Kidney capillary endothelial cell (primary cell): ENCODE measurements at regions not wholly inside any gene's neighbourhood (a gene's known extent, or its start where the extent isn't known, plus 50 kb on each side); places are given as distances from the start of the nearest gene placed in this dataset.
"Not testable (repeated sequence)": the region's sequence is repeated elsewhere in the genome, so short reads cannot be mapped to it uniquely, and the experiment has no call there.

ENCODE experiments used
- DNase-seq: peaks from one replicate; pipeline ENCODE4 v3.0.0-alpha.2; 2018; ENCODE audit warnings: low spot score

DNA sequence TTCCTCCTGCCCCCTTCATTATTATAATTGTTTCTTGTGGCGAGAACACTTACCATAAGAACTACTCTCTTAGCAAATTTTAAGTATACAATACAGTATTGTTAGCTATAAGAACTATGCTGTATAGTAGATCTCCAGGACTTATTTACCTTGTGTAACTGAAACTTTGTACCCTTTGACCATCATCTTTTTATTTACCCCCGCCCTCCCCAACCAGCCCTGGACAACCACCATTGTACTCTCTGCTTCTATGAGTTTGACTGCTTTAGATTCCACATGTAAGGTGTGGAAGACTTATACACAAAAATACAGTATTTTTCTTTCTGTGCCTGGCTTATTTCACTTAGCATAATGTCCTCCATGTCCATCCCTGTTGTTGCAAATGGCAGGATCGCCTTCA is 161.1 kb downstream of the PHF8 start:
- DNase-seq, result no peak

DNA sequence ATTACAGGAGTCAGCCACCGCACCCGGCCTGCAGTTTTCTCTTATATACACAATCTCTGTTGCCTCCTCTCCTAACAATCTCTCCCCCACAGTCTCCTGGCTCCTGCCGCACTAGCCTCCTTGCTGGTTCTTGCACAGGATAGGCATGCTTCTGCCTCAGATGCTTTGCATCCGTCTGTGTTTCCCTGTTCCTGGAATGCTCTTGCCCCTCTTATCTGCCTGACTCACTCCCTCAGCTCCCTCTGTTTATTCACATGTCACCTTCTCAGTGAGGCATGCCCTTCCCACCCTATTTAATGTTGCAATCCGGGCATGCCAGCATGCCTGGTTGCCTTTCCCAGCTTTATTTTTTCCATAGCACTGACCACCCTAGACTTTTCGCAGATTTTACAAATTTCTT is 161.9 kb downstream of the PHF8 start:
- no peak for DNase-seq

DNA sequence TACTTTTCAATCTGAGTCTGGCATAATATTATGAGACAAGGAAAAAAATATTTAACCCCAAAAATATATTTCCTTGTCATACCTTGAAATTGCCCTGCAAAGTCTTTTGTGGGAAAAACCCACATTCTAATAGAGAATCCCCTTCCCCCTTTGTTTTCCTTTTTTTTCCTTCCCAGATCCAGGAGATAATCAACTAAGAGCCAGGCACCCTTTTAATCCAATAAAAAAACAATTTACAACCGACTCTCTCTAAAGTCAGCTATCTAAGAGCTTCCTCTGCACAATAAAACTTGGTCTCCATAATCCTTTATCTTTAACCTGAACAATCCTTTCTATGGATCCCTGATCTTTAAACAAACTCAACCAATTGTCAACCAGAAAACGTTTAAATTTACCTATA is 163.5 kb downstream of the PHF8 start:
- not testable (repeated sequence) for DNase-seq

DNA sequence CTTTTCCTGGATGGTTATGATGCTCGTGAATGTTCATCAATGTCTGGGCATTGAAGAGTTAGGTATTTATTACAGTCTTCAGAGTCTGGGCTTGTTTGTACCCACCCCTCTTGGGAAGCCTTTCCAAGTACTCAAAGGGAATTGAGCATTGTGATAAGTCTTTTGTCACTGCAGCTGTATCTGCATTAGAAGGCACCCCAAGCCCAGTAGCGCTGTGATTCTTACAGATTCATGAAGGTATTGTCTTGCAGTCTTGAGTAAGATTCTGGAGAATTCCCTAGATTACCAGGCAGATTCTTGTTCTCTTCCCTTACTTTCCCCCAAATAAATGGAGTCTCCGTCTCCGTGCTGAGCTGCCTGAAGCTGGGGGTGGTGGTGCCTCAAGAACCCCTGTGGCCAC is 173.4 kb upstream of the HUWE1 start:
- no peak for DNase-seq

DNA sequence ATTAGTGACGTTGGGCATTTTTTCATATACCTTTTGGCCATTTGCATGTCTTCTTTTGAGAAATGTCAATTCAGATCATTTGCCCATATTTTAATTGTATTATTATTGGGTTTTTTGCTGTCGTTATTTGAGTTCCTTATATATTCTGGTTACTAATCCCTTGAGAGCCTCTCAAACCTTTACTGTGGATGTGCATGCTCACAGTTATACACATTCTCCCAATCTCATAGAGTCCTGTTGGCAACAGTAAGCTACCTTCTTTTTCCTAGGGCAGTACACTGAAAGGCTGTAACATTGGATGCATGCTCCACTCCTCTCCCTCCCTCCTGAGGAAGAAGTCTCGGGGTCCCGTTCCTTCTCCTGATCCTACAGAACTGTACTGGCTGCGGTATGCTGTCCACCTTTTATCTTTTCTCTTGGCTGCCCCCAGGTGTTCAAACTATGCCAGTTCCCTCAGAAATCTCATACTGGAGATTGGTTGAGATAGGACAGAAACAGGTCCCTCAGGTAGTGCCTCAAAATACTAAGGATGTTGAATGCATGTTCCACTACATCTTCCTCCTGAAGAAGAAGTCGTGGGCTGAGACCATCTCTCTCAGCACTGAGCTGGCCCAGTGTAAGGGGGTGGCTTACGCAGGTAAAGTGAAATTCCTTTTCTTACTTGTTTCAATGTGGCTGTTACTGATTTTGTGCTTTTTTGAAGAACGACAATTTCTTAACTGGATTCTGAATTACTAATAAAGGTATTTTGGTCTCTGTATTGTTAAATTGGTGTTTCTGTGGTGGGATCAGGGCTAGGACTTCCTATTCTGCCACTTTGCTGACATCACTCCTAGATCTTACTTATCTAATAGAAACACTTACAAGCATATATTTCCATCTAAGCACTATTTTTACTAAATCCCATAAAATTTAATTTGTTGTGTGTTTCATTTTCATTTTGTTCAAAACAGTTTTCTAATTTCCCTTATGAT is 145.4 kb upstream of the HUWE1 start:
- DNase-seq, result peak; percentile 23

DNA sequence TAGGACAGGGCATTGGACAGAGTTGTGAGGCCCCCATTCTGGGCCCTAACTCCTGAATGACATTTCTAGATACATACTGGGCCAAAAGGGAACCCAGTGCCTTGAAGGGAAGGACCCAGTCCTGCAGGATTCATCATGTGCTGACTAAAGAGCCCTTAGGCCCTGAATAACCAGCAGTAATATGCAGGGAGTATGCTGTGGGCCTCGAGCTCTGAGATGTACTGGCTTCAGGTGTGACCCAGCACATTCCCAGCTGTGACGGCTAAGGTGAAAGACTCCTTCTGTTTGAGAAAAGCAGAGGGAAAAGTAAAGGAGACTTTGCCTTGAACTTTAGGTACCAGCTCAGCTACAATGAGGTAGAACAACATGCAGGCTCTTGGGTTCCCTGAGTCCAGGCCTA is 138.2 kb upstream of the HUWE1 start:
- no peak for DNase-seq

DNA sequence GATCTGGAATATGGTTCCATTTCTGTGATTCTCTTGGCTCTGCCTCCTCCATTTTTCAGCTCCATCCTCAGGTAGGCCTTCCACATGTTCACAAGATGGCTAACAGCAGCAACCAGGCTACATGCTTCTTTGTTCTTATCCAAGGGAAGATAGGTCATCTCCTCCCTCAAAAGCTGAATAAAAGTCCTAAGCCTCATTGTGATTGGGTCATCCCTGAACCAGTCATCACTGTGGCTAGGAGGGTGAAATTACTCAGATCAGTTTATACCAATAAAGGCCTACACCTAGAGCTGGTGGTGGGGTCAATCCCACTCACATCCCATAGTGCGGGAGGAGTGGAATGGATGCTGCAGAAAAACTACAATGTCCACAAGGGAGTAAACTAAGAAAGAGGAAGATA is 131.6 kb upstream of the HUWE1 start:
- not testable (repeated sequence) for DNase-seq

DNA sequence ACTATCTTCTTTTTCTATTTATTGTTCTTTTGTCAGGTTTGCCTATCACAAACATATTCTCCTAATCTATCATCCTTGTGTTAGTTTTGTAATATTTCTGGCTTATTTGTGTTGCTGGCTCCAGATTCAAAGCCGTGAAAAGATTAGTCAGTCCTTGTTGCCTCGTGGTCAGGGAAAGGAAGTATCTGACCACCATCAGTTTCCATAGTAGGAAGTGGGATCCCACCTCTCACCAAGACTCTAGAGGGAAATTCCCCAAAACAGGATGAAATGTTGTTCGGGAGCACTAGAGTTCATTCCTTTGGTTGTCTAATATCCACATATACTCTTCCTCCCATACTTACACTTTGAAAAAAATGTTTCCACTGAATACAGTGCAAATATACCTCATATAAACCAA is 131.0 kb upstream of the HUWE1 start:
- DNase-seq, result no peak

DNA sequence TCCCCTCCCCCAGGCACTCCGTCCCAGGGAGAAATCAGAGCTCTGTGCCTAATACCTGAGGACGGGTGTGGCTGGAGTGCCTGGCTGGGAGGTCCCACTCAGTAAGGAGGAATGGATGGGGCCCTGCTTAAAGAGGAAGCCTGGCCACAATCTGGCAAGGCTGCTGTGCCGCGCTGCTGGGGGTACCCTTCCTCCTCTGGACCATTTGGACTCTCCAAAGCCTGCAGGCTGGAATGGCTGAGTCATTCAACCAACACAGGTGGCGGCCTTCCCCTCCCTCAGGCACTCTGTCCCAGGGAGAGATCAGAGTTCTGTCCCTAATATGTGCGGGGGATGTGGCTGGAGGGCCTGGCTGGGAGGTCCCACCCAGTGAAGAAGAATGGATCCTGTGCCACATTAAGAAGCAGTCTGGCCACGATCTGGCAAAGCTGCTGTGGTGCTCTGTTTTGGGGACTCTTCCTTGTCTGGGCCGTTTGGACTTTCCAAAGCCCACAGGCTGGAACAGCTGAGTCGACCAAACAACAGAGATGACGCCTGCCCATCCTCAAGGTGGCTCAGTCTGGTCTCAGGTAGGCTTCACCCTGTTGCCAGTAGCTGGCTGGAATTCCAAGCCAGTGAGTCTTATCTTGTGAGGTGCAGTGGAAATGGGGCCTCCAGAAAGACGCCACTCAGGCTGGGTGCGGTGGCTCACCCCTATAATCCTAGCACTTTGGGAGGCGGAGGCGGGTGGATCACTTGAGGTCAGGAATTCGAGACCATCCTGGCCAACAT is 127.3 kb upstream of the HUWE1 start:
- DNase-seq, result no peak

DNA sequence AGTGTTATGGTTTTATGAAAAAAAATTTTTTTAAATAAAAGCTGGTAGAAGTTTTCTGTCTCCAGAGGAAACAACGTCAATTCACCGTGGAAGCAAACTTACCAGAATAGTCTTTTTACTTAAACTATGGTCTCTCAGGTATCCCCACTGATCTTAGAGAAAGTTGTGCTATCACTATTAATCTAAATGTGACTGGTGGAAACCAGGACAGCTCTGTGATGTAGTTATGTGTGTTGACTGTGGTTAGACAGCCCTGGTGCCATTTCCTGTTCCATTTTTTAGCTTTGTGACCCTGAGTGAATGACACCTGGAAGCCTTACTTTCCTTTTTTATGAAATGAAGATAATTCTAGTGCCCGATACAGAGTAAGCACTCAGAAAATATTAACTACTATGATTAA is 111.8 kb upstream of the HUWE1 start:
- DNase-seq, result no peak

DNA sequence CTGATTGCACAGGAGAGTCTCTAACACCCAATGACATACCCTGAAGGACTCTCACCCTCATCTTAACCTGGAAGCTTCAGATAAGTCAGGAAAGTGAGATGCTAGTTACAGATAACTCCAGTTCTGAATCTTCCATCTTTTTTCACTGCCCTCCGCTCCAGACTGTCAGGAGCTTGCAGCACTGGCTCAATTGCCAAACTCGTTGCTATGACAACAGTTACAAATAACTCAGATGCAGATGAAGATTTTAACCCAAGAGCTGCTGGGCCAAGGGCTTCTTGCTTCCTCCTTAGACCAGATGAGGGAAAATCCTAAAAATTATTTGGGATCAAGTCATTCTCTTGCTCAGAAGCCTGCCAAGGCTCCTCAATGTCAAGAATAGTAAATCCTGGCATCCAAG is 109.1 kb upstream of the HUWE1 start:
- DNase-seq, result no peak

DNA sequence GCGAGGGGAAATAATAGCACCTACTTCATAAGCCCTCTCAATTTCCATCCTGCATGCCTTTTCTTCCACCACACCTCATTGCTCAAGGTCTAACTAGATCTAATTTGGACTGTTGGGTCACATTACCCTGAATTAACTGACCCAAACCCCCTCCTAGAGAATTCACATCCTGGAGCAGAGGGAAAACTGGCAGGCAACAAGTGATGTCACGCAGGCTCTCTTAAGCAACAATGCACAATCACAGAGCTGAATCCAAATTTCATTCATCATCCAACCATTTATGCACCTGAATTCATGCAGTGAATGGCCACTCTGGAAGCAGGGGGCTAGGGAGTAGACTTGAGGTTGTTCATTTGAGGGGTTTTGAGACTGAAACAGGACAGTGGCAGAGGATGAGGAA is 107.7 kb upstream of the HUWE1 start:
- no peak for DNase-seq

DNA sequence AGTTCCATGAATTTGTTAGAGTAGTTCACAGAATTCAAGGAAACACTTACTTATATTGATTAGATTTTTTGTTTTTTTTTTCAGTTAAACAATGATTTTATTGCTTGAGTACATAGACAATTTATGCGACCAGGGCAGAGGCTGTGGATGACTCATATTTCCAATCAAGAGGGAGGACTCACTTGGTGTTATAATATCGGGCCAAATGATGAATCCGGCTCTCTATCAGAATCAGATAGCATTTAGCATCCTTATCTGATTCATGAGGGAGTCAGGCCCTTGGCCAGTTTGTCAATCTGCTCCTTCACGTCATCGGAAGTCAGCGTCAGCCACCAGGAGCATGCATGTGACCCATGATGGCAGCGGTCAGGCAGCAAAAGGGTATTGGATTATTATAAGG is 82.3 kb upstream of the HUWE1 start:
- DNase-seq, result no peak

DNA sequence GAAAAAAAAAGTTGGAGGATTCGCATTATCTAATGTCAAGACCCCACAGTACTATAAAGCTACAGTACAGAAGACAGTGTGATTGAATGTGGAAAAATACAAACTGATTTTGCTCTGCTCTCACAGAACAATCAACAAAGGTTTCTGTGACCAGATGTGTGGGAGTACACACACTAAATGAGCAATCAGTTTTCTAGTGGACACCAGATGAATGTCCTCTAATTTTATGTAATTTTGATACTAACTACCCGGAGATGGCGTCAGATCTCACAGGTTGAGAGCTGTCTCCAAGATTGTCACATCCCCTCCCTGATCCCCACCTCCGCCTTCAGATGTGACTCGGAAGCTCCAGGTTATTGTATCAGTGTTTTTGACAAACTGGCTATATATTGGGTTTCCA is 81.9 kb upstream of the HUWE1 start:
- DNase-seq, result no peak

DNA sequence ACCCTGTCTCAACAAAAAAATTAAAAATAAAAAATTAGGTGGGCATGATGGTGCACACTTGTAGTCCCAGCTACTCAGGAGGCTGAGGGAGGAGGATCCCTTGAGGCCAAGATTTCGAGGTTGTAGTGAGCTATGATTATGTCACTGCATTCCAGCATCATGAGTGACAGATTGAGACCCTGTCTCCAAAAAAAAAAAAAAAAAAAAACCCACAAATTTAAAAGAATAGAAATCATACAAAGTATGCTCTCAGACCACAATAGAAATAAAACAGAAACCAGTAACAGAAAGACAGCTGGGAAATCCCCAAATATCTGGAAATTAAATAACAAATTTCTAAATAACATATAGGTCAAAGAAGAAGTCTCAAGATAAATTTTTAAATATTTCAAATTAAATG is 81.0 kb upstream of the HUWE1 start:
- no peak for DNase-seq

DNA sequence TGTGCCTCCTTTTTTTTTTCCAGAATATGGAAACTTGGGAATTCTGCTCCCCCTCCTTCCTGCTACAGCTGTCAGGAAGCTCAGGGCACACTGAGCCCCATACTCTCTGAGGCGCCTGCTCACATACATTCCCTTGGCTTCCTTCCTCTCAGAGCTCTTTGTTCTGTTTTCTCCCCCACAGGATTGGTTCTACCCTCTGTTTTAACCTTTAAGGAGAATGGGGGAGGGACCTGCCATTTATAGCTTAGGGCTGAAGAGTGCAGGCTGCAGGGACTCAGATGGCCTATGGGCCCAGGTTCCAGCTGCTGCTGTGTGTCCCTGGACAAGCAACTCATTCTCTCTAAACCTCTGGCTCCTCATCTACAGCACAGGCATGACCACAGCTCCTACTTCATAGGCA is 70.7 kb upstream of the HUWE1 start:
- peak; percentile 11 for DNase-seq

DNA sequence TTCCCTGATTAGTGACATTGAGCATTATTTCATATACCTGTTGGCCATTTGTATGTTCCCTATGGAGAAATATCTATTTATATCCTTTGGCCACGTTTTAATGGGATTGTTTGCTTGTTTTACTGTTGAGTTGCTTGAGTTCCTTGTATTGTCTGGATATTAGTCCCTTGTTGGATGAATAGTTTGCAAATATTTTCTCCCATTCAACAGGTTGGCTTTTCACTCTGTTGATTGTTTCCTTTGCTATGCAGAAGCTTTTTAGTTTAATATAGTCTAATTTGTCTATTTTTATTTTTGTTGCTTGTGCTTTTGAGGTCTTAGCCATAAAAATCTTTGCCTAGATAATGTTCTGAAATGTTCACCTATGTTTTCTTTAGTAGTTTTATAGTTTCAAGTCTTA is 60.2 kb upstream of the HUWE1 start:
- no peak for DNase-seq

DNA sequence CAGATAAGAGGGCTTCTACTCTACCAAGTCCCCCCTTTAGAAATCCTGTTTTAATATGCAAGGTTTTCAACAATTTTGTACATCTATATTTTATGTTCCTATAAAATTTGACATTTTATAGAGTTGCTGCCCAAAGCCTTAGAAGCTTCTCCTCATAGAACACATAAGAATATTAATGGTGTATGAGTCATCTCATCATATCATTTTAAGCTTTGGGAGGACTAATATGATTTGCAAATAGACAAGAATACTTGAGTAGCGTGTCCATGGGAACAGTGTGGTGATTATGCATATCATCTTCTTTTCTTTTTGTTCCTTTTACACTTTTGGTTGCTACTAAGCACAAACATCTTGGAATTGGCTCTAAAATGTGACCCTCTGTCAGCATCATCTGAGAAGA is 56.7 kb upstream of the HUWE1 start:
- DNase-seq, result no peak

DNA sequence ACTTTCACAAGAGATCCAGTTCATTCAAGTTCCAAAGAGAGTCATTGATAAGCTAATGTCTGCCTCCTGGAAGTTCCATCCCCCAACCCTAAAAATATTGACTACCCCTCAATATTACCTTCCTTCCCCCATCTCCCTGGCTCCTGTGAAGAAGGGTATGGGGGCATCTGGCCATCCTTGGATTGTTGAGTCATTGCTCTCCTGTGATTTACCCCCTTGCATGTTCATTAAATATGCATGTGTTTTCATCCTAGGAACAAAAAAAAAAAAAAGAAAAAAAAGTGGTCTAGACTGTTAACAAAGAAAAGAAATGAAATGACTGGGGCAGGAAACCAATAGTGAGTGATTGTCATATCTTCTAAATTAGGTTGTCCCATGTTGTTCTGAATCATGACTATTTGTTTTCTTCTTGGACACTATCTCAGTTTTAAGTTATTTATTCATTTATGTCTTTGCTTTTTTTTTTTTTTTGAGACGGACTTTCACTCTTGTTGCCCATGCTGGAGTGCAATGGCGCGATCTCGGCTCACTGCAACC is 51.9 kb upstream of the HUWE1 start:
- no peak for DNase-seq
